Astrocyte (in vitro differentiated cells and primary cell): ENCODE measurements at regions not wholly inside any gene's neighbourhood (a gene's known extent, or its start where the extent isn't known, plus 50 kb on each side); places are given as distances from the start of the nearest gene placed in this dataset.
A peak's percentile ranks its signal among the peaks of the same experiment; 100 is the strongest.

Experiments
- DNase-seq: peaks from one replicate; pipeline ENCODE4 v3.0.0-alpha.2; 2010; ENCODE audit warnings: low read depth
- FAIRE-seq: peaks from 2 replicates; lab custom pipeline; 2011; peaks lifted over from hg19 to GRCh38; lab: Jason Lieb, UNC
- H2AFZ ChIP-seq: 2 replicates; pipeline ENCODE4 v1.6.0; 2012; ENCODE audit warnings: low read depth, low read length, inconsistent platforms
- H3K27ac ChIP-seq: 2 replicates; pipeline ENCODE4 v1.5.1; 2011; ENCODE audit warnings: low read depth, low read length, inconsistent platforms
- H3K27me3 ChIP-seq: 2 replicates; pipeline ENCODE4 v1.6.0; 2011; ENCODE audit warnings: low read length, inconsistent platforms; ENCODE audit not compliant: insufficient read depth
- H3K36me3 ChIP-seq: 2 replicates; pipeline ENCODE4 v1.5.1; 2011; ENCODE audit warnings: low read length, inconsistent platforms; ENCODE audit not compliant: insufficient read depth
- H3K4me1 ChIP-seq: 2 replicates; pipeline ENCODE4 v1.5.1; 2011; ENCODE audit warnings: low read length, inconsistent platforms; ENCODE audit not compliant: insufficient read depth
- H3K4me2 ChIP-seq: 2 replicates; pipeline ENCODE4 v1.6.0; 2012; ENCODE audit warnings: low read length, inconsistent platforms
- H3K4me3 ChIP-seq: 2 replicates; pipeline ENCODE4 v1.5.1; 2011; ENCODE audit warnings: low read depth, mild to moderate bottlenecking, low read length, inconsistent platforms; ENCODE audit not compliant: insufficient read depth
- H3K79me2 ChIP-seq: 2 replicates; pipeline ENCODE4 v1.6.0; 2012; ENCODE audit warnings: mild to moderate bottlenecking, low read length, inconsistent platforms; ENCODE audit not compliant: insufficient read depth
- H3K9ac ChIP-seq: 2 replicates; pipeline ENCODE4 v1.6.0; 2012; ENCODE audit warnings: mild to moderate bottlenecking, low read length, inconsistent platforms
- H3K9me3 ChIP-seq: 2 replicates; pipeline ENCODE4 v1.5.1; 2012; ENCODE audit warnings: low read depth, mild to moderate bottlenecking, low read length, inconsistent platforms; ENCODE audit not compliant: insufficient read depth
- H4K20me1 ChIP-seq: 2 replicates; pipeline ENCODE4 v1.6.0; 2012; ENCODE audit warnings: low read length, inconsistent platforms; ENCODE audit not compliant: insufficient read depth
- H3K27ac Mint-ChIP-seq: one replicate; pipeline ENCODE4 v1.8.0; 2021; ENCODE audit warnings: mild to moderate bottlenecking, mixed read lengths; ENCODE audit not compliant: unreplicated experiment
- H3K27me3 Mint-ChIP-seq: one replicate; pipeline ENCODE4 v1.8.0; 2021; ENCODE audit warnings: low read depth, mixed read lengths; ENCODE audit not compliant: unreplicated experiment
- H3K36me3 Mint-ChIP-seq: one replicate; pipeline ENCODE4 v1.8.0; 2021; ENCODE audit warnings: low read depth, mixed read lengths; ENCODE audit not compliant: unreplicated experiment
- H3K4me1 Mint-ChIP-seq: one replicate; pipeline ENCODE4 v1.8.0; 2021; ENCODE audit warnings: low read depth, mixed read lengths; ENCODE audit not compliant: unreplicated experiment
- H3K4me3 Mint-ChIP-seq: one replicate; pipeline ENCODE4 v1.8.0; 2021; ENCODE audit warnings: mild to moderate bottlenecking, moderate library complexity, mixed read lengths; ENCODE audit not compliant: unreplicated experiment
- H3K9me3 Mint-ChIP-seq: one replicate; pipeline ENCODE4 v1.8.0; 2021; ENCODE audit warnings: mild to moderate bottlenecking, mixed read lengths; ENCODE audit not compliant: unreplicated experiment
- CTCF ChIP-seq: IDR thresholded peaks from 2 replicates; pipeline ENCODE4 v1.5.1; 2011; ENCODE audit warnings: low read depth, mild to moderate bottlenecking, inconsistent platforms, low read length, moderate library complexity; ENCODE audit not compliant: insufficient read depth
- EZH2 ChIP-seq: IDR thresholded peaks from 2 replicates; pipeline ENCODE4 v1.6.1; 2012; ENCODE audit warnings: mild to moderate bottlenecking, low read length, inconsistent platforms; ENCODE audit not compliant: insufficient read depth

- H3K27me3 Mint-ChIP-seq: no peaks in the 10 kb centered on the region
- H3K4me1 Mint-ChIP-seq: peaks cover 15% of the 10 kb centered on the region
- no peak overlapping the region for H3K4me2 ChIP-seq
- H3K79me2 ChIP-seq: no peaks in the 10 kb centered on the region
- DNase-seq (no peak), FAIRE-seq (no peak)
- no peaks in the 10 kb centered on the region for H3K4me1 ChIP-seq
- H3K9me3 Mint-ChIP-seq: no peaks in the 10 kb centered on the region
- H3K4me3 Mint-ChIP-seq: no peak overlapping the region
- no peaks in the 10 kb centered on the region for H3K9me3 ChIP-seq
- H3K9ac ChIP-seq: no peak overlapping the region
- no peak overlapping the region for H3K27ac ChIP-seq
- H3K27me3 ChIP-seq: no peaks in the 10 kb centered on the region
- no peak overlapping the region for H2AFZ ChIP-seq
- H3K36me3 Mint-ChIP-seq: no peaks in the 10 kb centered on the region
- no peak overlapping the region for H3K27ac Mint-ChIP-seq
- TF ChIP-seq EZH2 (no peak), CTCF (no peak)
- H3K4me3 ChIP-seq: no peak overlapping the region
- H3K36me3 ChIP-seq: no peaks in the 10 kb centered on the region
- no peaks in the 10 kb centered on the region for H4K20me1 ChIP-seq
Observed at GRCh38 chr2:115942800-115943199, 1500.4 kb downstream of the DPP10 start.

- no peak overlapping the region for H2AFZ ChIP-seq
Observed at GRCh38 chr2:115946341-115946740, 1503.9 kb downstream of the DPP10 start.

More at GRCh38 chr2:115946341-115946740, 1503.9 kb downstream of the DPP10 start:
- H3K36me3 ChIP-seq: no peaks in the 10 kb centered on the region
- peaks cover 1% of the 10 kb centered on the region for H3K27me3 Mint-ChIP-seq
- H3K27ac ChIP-seq: no peak overlapping the region
- no peaks in the 10 kb centered on the region for H3K27me3 ChIP-seq
- H4K20me1 ChIP-seq: no peaks in the 10 kb centered on the region
- H3K4me1 ChIP-seq: no peaks in the 10 kb centered on the region
- peaks cover 5% of the 10 kb centered on the region for H3K9me3 Mint-ChIP-seq
- FAIRE-seq (no peak), DNase-seq (no peak)
- H3K27ac Mint-ChIP-seq: peak overlapping the region; percentile 2
- no peak overlapping the region for H3K4me3 Mint-ChIP-seq
- H3K4me2 ChIP-seq: no peak overlapping the region
- no peak overlapping the region for H3K9ac ChIP-seq
- no peaks in the 10 kb centered on the region for H3K79me2 ChIP-seq
- no peak for TF ChIP-seq CTCF
- TF ChIP-seq EZH2: no peak
- no peaks in the 10 kb centered on the region for H3K36me3 Mint-ChIP-seq
- peaks cover 15% of the 10 kb centered on the region for H3K4me1 Mint-ChIP-seq
- no peaks in the 10 kb centered on the region for H3K9me3 ChIP-seq
- H3K4me3 ChIP-seq: no peak overlapping the region
